Dedifferentiated amniotic fluid mesenchymal stem cell (primary cell): ENCODE measurements at regions not wholly inside any gene's neighbourhood (a gene's known extent, or its start where the extent isn't known, plus 50 kb on each side); places are given as distances from the start of the nearest gene placed in this dataset.

ENCODE experiments used
- DNase-seq: peaks from one replicate; pipeline ENCODE4 v3.0.0-alpha.2; 2016; ENCODE audit errors: extremely low spot score

DNA sequence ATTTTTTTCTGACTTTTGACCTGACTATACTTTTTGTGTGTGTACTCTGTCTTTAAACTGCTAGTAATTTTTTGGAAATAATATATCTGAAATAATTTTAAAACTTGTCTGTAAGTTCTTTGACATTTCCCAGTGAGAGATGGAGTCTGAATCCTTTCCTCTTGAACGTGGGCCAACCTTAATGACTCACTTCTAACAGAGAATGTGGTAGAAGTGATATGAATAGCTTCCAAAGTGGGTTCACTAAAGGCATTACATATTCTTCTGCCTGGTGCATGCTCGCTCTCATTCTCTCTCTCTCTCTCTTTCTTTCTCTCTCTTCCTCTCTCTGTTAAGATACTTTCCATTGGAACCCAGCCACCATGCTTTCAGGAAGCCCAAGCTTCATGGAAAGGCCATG lies 108.7 kb upstream of the FERMT1 start:
- no peak for DNase-seq

GRCh38 chr20:6228302-6228843 lies 105.5 kb upstream of the FERMT1 start:
- DNase-seq, result no peak

- DNase-seq, result no peak
Observed at GRCh38 chr20:6213311-6213710, 90.5 kb upstream of the FERMT1 start.

DNA sequence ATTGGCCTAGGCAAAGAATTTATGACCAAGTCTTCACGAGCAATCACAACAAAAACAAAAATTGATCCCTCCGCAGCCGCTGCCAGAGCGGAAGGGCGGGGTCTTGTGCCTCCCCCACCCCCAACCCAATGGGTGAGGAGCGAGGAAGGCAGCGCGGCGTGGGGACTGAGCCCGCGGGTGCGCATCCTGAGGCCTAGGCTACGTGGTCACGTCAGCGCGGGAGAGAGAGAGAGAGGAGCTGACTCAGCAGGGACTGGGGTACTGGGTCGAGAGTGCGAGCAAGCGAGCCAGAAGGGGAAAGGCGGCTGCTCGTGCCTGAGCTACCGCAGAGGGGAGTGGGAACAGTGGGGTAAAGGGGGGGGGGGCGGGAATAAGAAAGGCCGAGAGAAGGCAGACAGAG lies 90.1 kb upstream of the FERMT1 start:
- DNase-seq, result no peak

DNA sequence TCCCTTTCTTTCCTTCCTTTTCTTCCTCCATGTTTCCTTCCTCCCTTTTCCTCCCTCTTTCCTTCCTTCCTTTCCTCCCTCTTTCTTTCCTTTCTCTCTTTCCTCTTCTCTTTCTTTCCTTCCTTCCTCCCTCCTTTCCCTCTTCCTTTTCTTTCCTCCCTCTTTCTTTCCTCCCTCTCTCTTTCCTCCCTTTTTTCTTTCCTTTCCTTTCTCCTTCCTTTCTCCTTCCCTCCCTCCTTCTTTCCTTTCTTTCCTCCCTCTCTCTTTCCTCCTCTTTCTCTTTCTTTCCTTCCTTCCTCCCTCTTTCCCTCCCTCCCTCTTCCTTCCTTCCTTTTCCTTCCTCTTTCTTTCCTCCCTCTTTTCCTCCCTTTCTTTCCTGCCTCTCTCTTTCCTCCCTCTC lies 86.3 kb upstream of the FERMT1 start:
- DNase-seq, result no peak

- DNase-seq, result no peak
Observed at GRCh38 chr20:6200092-6200491, 77.3 kb upstream of the FERMT1 start.

GRCh38 chr20:6185268-6185667 lies 62.4 kb upstream of the FERMT1 start:
- DNase-seq, result no peak

GRCh38 chr20:6184086-6184485 lies 61.3 kb upstream of the FERMT1 start:
- DNase-seq, result no peak

DNA sequence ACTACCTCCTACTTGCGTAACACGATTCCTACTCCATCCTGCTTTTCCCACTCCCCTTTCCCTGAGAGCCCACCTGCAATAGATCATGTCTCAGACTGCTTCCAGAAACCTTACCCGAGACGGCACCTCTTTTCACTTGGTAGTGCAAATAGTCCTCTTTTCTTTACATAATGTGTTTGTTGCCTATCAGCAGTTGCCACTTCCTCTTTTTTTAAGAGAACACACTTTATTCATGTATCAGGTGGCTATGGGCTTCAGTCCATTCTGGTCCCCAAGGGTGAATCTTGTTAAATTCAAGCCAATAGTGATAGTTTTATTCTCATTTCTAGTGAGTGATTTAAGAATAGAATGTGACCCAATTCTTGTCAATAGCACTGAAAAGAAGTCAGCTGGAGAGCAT lies 57.7 kb upstream of the FERMT1 start:
- no peak for DNase-seq

DNA sequence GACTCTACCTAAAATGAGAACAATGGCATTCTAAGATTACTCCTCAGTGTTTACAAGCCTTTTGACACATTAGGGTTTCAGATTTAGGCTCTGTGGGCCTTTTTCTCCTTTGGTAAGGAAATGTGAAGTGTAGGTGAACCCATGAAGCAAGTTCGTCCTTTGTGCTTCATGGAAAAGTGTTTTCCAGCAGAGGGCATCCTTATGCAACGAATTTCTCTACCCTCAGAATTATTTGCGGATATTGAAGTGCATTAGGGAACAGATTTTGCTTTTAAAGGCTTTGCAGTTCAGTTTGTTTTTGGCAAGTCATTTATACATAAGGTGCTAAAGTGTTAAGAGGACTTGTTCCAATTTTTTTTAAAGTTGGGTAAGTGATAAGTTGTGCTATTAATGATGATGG lies 55.7 kb upstream of the FERMT1 start:
- peak; percentile 36 for DNase-seq

- DNase-seq, result no peak
Observed at GRCh38 chr20:6173481-6173880, 50.7 kb upstream of the FERMT1 start.
